ENCODE measurements at regions not wholly inside any gene's neighbourhood (a gene's known extent, or its start where the extent isn't known, plus 50 kb on each side); places are given as distances from the start of the nearest gene placed in this dataset.

DNA sequence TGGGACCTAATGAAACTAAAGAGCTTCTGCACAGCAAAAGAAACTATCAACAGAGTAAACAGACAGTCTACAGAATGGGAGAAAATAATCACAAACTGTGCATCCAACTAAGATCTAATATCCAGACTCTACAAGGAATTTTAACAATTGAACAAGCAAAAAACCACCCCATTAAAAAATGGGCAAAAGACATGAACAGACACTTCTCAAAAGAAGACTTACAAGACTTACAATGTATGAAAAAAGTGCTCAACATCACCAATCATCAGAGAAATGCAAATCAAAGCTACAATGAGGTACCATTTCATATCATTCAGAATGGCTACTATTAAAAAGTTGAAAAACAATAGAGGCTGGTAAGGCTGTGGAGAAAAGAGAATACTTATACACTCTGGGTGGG lies 58.0 kb downstream of the SHOC1 start:
- TF ChIP-seq ZNF146 (CRISPR knock-in tag; IDR thresholded peaks at IDR 0.05; ENCODE audit: unreplicated experiment) (no peak), FOXA1 (IDR thresholded peaks at IDR 0.05; ENCODE audit: borderline replicate concordance) (no peak), ATF7 (IDR thresholded peaks at IDR 0.05) (no peak), GABPB2 (CRISPR knock-in tag; conservative IDR thresholded peaks at IDR 0.05) (no peak), ELF1 (tag; IDR thresholded peaks at IDR 0.05) (no peak), NBN (IDR thresholded peaks at IDR 0.05; ENCODE audit: low read depth) (no peak), NFIC (IDR thresholded peaks at IDR 0.05) (no peak), PCBP1 (IDR thresholded peaks at IDR 0.05; ENCODE audit: low read depth, low read length, poor library complexity, severe bottlenecking) (no peak), CTBP1 (IDR thresholded peaks at IDR 0.05; ENCODE audit: borderline replicate concordance) (no peak), CREM (IDR thresholded peaks at IDR 0.05; ENCODE audit: low read depth) (no peak), KAT2B (IDR thresholded peaks at IDR 0.05; ENCODE audit: low read depth, low read length) (no peak)
- TF ChIP-seq, protein P1, sequence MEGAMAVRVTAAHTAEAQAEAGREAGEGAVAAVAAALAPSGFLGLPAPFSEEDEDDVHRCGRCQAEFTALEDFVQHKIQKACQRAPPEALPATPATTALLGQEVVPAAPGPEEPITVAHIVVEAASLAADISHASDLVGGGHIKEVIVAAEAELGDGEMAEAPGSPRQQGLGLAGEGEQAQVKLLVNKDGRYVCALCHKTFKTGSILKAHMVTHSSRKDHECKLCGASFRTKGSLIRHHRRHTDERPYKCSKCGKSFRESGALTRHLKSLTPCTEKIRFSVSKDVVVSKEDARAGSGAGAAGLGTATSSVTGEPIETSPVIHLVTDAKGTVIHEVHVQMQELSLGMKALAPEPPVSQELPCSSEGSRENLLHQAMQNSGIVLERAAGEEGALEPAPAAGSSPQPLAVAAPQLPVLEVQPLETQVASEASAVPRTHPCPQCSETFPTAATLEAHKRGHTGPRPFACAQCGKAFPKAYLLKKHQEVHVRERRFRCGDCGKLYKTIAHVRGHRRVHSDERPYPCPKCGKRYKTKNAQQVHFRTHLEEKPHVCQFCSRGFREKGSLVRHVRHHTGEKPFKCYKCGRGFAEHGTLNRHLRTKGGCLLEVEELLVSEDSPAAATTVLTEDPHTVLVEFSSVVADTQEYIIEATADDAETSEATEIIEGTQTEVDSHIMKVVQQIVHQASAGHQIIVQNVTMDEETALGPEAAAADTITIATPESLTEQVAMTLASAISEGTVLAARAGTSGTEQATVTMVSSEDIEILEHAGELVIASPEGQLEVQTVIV (CRISPR knock-in tag; IDR thresholded peaks at IDR 0.05; ENCODE audit: borderline replicate concordance): no peak
- TF ChIP-seq, protein P2, sequence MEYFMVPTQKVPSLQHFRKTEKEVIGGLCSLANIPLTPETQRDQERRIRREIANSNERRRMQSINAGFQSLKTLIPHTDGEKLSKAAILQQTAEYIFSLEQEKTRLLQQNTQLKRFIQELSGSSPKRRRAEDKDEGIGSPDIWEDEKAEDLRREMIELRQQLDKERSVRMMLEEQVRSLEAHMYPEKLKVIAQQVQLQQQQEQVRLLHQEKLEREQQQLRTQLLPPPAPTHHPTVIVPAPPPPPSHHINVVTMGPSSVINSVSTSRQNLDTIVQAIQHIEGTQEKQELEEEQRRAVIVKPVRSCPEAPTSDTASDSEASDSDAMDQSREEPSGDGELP (CRISPR knock-in tag; IDR thresholded peaks at IDR 0.05; ENCODE audit: borderline replicate concordance): no peak
- TF ChIP-seq, protein P3, sequence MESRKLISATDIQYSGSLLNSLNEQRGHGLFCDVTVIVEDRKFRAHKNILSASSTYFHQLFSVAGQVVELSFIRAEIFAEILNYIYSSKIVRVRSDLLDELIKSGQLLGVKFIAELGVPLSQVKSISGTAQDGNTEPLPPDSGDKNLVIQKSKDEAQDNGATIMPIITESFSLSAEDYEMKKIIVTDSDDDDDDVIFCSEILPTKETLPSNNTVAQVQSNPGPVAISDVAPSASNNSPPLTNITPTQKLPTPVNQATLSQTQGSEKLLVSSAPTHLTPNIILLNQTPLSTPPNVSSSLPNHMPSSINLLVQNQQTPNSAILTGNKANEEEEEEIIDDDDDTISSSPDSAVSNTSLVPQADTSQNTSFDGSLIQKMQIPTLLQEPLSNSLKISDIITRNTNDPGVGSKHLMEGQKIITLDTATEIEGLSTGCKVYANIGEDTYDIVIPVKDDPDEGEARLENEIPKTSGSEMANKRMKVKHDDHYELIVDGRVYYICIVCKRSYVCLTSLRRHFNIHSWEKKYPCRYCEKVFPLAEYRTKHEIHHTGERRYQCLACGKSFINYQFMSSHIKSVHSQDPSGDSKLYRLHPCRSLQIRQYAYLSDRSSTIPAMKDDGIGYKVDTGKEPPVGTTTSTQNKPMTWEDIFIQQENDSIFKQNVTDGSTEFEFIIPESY (CRISPR knock-in tag; IDR thresholded peaks at IDR 0.05): no peak
